Islet precursor cell (in vitro differentiated cells): ENCODE measurements at regions not wholly inside any gene's neighbourhood (a gene's known extent, or its start where the extent isn't known, plus 50 kb on each side); places are given as distances from the start of the nearest gene placed in this dataset.
A peak's percentile ranks its signal among the peaks of the same experiment; 100 is the strongest.
"Not testable (repeated sequence)": the region's sequence is repeated elsewhere in the genome, so short reads cannot be mapped to it uniquely, and the experiment has no call there.

Experiments
- DNase-seq: peaks from one replicate; pipeline ENCODE4 v3.0.0-alpha.2; 2018

DNA sequence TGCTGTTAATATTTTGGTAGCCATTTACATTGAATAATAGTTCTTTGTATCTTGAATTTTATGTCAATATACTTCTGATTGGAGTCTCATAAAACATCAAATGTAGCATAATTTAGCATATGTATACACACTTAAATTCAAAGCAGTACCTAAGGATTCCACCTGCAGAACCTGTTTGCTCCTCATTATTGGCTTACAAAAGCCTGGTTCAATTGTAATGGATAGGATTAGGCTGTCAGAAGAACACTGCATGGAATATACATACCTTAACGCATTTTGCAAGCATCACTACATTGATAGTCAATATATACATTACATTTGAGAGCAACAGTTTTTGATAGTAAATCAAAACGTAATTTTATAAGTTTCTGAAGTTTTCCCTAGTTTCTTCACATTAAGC lies 711.3 kb upstream of the COX7C start:
- no peak for DNase-seq

- DNase-seq: no peak
Measured at GRCh38 chr5:85910335-85910734, 707.4 kb upstream of the COX7C start.

GRCh38 chr5:85920984-85921383 lies 696.8 kb upstream of the COX7C start:
- DNase-seq: no peak

DNA sequence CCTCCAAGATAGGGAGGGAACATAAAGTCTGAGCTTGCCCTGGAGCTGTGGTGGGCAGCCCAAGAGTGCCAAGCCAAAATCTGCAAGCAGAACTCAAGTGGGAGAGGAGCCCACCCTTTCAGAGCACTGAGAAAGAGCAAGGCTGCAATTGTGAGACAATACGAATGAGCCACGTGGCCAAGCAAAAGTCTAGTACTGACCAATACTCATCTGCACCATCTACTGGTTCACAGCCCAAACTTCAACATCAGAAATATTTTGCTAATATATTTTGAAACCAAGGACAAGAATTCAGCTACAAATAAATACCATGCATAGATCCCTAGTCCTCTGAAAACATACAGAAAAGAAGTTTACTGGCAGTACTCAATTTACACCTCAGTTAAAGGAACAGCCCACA lies 696.2 kb upstream of the COX7C start:
- no peak for DNase-seq

- no peak for DNase-seq
Measured at GRCh38 chr5:85927632-85928031, 690.1 kb upstream of the COX7C start.

GRCh38 chr5:85929713-85930112 lies 688.0 kb upstream of the COX7C start:
- no peak for DNase-seq

DNA sequence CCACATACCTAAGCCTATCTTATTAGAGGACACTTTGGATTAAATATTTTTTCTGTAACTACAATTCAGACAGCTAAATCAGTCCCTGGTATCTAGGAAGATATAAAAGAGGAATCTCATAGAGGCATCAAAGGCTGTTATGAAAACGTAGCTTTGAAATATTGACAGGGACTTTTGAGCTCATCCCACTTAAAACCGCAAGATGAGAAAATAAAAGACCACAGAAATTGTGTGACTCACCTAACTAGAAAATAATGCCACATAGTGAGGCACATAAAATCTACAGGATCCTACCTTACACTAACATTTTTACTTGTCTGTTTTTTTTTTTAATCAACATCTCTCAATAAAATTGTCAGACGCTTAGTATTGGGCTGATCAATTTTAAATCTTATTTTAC lies 686.5 kb upstream of the COX7C start:
- DNase-seq: no peak

DNA sequence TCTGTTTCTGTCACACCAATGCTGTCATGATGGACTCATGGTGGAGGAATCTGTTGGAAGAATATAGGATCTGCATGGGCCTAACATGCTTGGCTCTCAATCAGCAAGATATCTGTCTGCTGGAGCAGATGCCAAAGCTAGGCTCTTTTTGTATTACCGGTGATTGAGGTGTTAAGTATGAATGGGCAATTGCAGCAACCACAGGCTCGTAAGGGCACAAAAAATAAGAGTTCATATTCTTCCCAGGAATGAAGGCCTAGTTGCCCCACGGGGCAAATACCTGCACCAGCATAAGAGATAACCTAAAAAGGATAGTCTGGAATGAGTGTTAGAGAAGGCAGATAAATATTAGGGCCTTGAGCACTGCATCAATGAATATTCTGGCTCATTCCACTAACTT lies 679.5 kb upstream of the COX7C start:
- no peak for DNase-seq

DNA sequence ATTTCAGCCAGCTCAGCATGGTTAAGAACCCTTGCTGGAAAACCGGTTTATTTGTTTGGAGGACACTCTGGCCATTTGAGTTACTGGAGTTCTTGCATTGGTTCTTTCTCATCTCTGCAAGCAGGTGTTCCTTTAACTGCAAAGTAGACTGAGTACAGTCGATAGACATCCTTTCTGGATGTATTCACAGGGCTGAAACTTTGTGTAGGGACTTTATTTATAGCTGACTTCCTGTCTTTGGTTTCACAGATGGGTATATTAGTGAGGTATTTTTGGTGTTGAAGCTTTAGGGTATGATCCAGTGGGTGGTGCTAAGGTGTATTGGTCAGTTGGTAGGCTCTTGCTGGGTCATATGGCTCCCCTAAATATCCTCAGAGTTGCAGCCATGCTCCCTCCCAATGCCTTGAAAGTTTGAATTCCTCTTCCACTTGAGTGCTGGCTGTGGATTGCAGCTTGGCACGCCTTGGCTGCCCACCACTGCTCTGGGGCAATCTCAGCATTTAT lies 666.0 kb upstream of the COX7C start:
- DNase-seq: no peak

DNA sequence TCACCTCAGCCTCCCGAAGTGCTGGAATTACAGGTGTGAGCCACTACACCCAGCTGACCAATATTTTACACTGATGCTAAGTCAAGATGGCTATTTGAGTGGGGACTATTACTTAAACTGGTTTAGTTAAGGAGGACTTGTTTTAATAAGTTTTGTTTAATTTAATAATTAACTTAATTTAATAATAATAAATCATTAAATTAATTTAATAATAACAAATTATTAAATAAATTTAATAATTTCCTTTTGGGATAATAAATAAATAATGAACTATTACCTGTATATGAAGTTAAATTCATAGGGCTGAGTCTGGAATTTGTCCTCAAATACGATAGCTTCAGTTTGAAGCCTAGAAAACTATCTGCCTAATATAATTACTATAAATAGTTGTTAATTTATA lies 665.1 kb upstream of the COX7C start:
- no peak for DNase-seq

DNA sequence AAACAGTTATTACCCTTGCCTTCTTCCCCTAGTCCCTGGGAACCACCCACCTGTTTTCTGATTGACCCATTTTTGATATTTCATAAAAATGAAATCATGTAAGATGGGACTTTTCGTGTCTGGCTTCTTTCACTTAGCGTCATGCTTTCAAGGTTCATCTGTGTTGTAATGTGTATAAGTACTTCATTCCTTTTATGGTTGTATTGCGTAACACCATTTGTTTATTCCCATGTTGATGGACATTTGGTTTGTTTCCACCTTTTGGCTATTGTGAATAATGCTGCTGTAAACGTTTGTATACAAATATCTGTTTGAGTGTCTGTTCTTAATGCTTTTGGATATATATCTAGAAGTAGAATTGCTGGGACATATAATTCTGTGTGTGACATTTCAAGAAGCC lies 650.1 kb upstream of the COX7C start:
- no peak for DNase-seq

- DNase-seq: no peak
Measured at GRCh38 chr5:85972539-85972938, 645.2 kb upstream of the COX7C start.

GRCh38 chr5:85985167-85985566 lies 632.6 kb upstream of the COX7C start:
- no peak for DNase-seq

- DNase-seq: no peak
Measured at GRCh38 chr5:85990998-85991397, 626.7 kb upstream of the COX7C start.

- not testable (repeated sequence) for DNase-seq
Measured at GRCh38 chr5:85994653-85995052, 623.1 kb upstream of the COX7C start.

- DNase-seq: no peak
Measured at GRCh38 chr5:85998656-85999055, 619.1 kb upstream of the COX7C start.

DNA sequence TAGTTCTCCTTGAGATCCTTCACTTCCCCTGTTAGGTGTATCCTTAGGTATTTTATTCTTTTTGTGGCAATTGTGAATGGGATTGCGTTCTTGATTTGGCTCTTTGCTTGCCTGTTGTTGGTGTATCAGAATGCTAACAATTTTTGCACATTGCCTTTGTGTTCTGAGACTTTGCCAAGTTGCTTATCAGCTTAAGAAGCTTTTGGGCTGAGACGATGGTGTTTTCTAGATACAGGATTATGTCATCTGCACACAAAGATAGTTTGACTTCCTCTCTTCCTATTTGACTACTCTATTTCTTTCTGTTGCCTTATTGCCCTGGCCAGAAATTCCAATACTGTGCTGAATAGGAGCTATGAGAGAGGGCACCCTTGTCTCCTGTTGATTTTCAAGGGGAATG lies 609.4 kb upstream of the COX7C start:
- no peak for DNase-seq

DNA sequence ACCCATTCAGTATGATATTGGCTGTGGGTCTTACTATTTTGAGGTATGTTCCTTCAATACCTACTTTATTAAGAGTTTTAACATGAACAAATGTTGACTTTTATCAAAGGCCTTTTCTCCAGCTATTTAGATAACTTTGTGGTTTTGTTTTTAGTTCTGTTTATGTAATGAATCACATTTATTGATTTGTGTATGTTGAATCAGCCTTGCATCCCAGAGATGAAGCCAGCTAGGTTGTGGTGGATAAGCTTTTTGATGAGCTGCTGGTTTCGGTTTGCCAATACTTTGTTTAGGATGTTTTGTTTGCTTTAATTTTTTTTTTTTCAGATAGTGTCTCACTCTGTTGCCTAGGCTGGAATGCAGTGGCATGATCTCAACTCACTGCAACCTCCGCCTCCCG lies 609.0 kb upstream of the COX7C start:
- DNase-seq: no peak

DNA sequence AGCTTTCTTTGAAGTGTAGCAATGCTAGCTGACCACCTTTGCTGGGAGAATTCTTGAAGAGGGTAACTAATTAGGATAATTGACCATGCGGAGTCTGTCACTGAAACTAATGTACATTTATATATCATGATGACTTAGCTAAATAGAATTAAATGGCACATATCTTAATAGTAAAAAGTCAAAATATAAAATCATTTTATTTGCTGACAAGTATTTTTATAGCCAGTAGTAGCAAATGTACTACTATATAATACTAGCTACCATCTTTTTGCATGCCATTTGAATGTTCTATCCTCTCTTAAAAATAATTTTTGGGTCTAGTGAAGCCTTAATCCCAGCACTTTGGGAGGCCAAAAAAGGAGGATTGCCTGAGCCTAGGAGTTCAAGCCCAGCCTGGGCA lies 605.8 kb upstream of the COX7C start:
- no peak for DNase-seq

DNA sequence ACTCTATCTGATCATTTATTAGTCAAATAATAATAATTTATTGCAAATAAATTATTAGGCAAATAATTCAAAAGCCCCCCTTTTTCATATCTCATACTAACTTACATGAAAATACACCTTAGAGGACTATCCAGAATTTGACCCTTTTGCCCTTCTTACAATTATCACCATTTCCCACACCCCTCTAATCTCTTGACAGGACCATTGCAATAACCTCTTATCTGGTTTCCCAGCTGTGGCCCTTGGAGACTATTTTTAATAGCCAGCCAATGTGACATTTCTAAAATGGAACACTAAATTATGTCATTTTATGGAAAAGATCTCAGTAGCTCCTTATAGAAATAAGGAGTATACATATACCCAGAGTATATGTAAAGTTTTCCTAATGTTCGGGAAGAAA lies 588.4 kb upstream of the COX7C start:
- DNase-seq: no peak

DNA sequence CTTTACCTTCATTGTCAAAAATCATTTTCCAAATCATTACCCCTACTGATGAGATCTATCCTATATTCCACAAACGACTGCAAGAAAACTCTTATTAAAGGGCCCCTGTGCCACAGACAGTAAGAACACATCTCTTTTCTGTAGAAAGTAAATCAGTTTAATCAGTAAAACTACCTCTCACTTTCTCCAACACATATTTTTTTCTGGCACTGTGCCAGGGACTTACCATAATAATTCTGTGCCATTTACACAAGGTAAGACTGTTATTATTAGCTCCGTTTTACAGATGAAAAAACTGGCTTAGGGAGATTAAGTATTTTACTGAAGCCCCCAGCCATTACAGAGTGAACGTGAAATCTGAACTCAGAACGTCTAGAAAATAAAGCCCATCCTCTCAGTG lies 587.0 kb upstream of the COX7C start:
- no peak for DNase-seq

GRCh38 chr5:86038566-86038965 lies 579.2 kb upstream of the COX7C start:
- DNase-seq: no peak

DNA sequence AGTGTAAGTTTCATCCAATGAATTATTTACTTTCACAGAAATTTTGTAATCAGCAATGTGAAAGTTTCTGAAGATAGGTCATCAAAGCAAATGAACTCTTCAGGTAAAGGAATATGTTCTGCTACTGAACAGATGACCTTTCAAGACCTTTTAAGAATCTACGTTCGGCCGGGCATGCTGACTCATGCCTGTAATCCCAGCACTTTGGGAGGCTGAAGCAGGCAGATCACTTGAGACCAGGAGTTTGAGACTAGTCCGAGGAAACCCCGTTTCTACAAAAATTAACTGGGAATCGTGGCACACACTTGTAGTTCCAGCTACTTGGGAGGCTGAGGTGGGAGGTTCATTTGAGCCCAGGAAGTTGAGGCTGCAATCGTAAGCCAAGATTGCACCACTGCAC lies 578.4 kb upstream of the COX7C start:
- DNase-seq: peak; percentile 72

- DNase-seq: no peak
Measured at GRCh38 chr5:86070719-86071118, 547.0 kb upstream of the COX7C start.

GRCh38 chr5:86074297-86074696 lies 543.4 kb upstream of the COX7C start:
- DNase-seq: no peak

DNA sequence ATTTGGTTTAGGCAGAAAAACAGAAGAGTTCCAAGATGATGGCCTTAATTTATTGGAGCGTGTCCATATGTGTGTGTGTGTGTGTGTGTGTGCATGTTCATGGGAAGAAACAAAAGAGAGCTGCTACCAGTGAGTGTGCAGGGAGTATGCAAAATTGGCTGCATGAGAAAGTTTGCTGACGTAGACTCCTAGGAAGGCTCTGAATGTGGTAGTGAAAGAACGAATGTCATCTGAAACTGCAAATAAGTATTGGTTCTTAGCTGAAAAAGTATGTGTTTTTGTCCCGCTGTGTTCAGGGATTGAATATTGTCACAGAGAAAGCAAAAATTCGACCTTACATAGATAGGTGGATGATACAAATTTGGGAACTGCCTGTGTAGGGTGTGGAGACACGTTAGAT lies 542.6 kb upstream of the COX7C start:
- DNase-seq: no peak
